ENCODE measurements at regions not wholly inside any gene's neighbourhood (a gene's known extent, or its start where the extent isn't known, plus 50 kb on each side); places are given as distances from the start of the nearest gene placed in this dataset.

- DNase-seq: peak; percentile 7
These were observed 68.2 kb upstream of the SESN3 start for GRCh38 chr11:95299078-95299679.

GRCh38 chr11:95297680-95298452, 66.9 kb upstream of the SESN3 start:
- DNase-seq: no peak

- no peak for DNase-seq
These were observed 65.6 kb upstream of the SESN3 start for GRCh38 chr11:95296621-95297025.

GRCh38 chr11:95296165-95296564, 65.2 kb upstream of the SESN3 start:
- DNase-seq: no peak

- DNase-seq: no peak
These were observed 64.6 kb upstream of the SESN3 start for GRCh38 chr11:95295382-95296149.

- DNase-seq: no peak
These were observed 63.7 kb upstream of the SESN3 start for GRCh38 chr11:95294701-95295100.

GRCh38 chr11:95293116-95293515, 62.1 kb upstream of the SESN3 start:
- DNase-seq: no peak

- DNase-seq: no peak
These were observed 60.9 kb upstream of the SESN3 start for GRCh38 chr11:95291946-95292345.

GRCh38 chr11:95289378-95290101, 58.5 kb upstream of the SESN3 start:
- no peak for DNase-seq

GRCh38 chr11:95284057-95285052, 53.4 kb upstream of the SESN3 start:
- no peak for DNase-seq

- DNase-seq: no peak
These were observed 52.6 kb upstream of the SESN3 start for GRCh38 chr11:95283650-95284049.

GRCh38 chr11:95283146-95283545, 52.1 kb upstream of the SESN3 start:
- no peak for DNase-seq

GRCh38 chr11:95282291-95282751, 51.3 kb upstream of the SESN3 start:
- DNase-seq: no peak

Measured in CD4-positive, alpha-beta T cell treated with Interleukin-10 for 1 hour (primary cell).